ENCODE measurements at regions not wholly inside any gene's neighbourhood (a gene's known extent, or its start where the extent isn't known, plus 50 kb on each side); places are given as distances from the start of the nearest gene placed in this dataset.

DNA sequence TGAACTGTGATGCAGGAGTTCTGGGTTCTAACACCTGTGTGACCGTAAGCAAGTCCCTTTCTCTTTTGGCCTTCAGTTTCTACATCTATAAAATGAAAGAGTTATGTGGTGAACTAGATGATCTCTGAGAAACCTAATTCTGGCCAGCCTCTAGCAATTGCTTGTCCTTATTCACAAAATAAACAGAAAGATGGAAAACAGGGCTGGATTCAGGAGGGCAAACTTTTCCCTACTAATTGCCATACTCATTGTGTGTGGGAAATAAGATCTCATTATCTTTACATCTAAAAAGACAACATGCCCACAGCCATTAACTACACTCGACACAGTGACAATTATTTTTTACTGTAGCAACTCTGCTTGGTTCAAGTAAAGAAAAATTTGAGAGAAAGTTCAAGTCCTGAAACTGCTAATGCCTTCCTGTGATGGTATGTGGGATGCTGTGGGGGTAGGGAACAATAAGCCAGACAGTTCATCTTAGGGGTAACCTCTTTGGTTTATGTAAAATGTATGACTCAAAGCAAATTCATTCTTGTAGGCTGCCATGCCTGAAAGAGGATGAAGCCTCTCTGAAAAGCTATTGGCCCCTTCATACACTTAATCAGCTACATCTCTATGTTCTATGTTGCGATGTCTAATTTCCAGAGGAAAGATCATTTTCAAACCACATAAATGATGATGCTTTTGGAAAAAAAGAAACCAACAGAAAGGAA, 177.6 kb upstream of the BCL6 start:
- BruUV-seq (replicated peaks), result no TSS peak
- Mint-ChIP-seq H3K27me3 (ENCODE audit: insufficient read depth, unreplicated experiment) (no peaks in the 10 kb centered on the region), H3K4me1 (ENCODE audit: low read depth, unreplicated experiment) (no peaks in the 10 kb centered on the region), H3K4me3 (ENCODE audit: unreplicated experiment) (no peak overlapping the region), H3K9me3 (ENCODE audit: unreplicated experiment) (no peaks in the 10 kb centered on the region), H3K27ac (ENCODE audit: unreplicated experiment) (no peak overlapping the region), H3K36me3 (ENCODE audit: insufficient read depth, unreplicated experiment) (no peaks in the 10 kb centered on the region)
- H3K36me3 ChIP-seq (ENCODE audit: control insufficient read depth, insufficient read depth, low read length), result no peaks in the 10 kb centered on the region; the same call in 1 of the 2 replicates
- intact Hi-C loops (cut with micrococcal nuclease; ENCODE audit: unreplicated experiment), result no loop called here
- CTCF ChIA-PET, result no interaction called here
- no peak for DNase-seq
- H3K9me3 ChIP-seq, result no peaks in the 10 kb centered on the region; the same call in 1 of the 2 replicates
- POLR2A ChIA-PET, result no interaction called here
- no peaks in the 10 kb centered on the region for H3K27me3 ChIP-seq (replicated peaks; ENCODE audit: control insufficient read depth, insufficient read depth, low read length)
- no peak overlapping the region for H3K4me3 ChIP-seq (ENCODE audit: low read depth, low read length)
- H3K4me1 ChIP-seq, result no peaks in the 10 kb centered on the region
- TF ChIP-seq, protein P1, sequence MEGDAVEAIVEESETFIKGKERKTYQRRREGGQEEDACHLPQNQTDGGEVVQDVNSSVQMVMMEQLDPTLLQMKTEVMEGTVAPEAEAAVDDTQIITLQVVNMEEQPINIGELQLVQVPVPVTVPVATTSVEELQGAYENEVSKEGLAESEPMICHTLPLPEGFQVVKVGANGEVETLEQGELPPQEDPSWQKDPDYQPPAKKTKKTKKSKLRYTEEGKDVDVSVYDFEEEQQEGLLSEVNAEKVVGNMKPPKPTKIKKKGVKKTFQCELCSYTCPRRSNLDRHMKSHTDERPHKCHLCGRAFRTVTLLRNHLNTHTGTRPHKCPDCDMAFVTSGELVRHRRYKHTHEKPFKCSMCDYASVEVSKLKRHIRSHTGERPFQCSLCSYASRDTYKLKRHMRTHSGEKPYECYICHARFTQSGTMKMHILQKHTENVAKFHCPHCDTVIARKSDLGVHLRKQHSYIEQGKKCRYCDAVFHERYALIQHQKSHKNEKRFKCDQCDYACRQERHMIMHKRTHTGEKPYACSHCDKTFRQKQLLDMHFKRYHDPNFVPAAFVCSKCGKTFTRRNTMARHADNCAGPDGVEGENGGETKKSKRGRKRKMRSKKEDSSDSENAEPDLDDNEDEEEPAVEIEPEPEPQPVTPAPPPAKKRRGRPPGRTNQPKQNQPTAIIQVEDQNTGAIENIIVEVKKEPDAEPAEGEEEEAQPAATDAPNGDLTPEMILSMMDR (IDR thresholded peaks at IDR 0.05; ENCODE audit: insufficient read depth in 1 of 2, low read depth in 1 of 2, low read length in 1 of 2, severe bottlenecking in 1 of 2, unreplicated experiment in 1 of 2), result no peak

GRCh38 chr3:187924651-187925050, 179.4 kb upstream of the BCL6 start:
- intact Hi-C loops (cut with micrococcal nuclease; ENCODE audit: unreplicated experiment), result no loop called here
- Histone ChIP-seq H3K27me3 (replicated peaks; ENCODE audit: control insufficient read depth, insufficient read depth, low read length) (no peaks in the 10 kb centered on the region), H3K4me1 (no peaks in the 10 kb centered on the region), H3K9me3 (no peaks in the 10 kb centered on the region; the same call in 1 of the 2 replicates), H3K36me3 (ENCODE audit: control insufficient read depth, insufficient read depth, low read length) (no peaks in the 10 kb centered on the region; the same call in 1 of the 2 replicates), H3K4me3 (ENCODE audit: low read depth, low read length) (no peak overlapping the region)
- Mint-ChIP-seq H3K4me3 (ENCODE audit: unreplicated experiment) (no peak overlapping the region), H3K27ac (ENCODE audit: unreplicated experiment) (no peak overlapping the region), H3K27me3 (ENCODE audit: insufficient read depth, unreplicated experiment) (no peaks in the 10 kb centered on the region), H3K36me3 (ENCODE audit: insufficient read depth, unreplicated experiment) (no peaks in the 10 kb centered on the region), H3K4me1 (ENCODE audit: low read depth, unreplicated experiment) (no peaks in the 10 kb centered on the region), H3K9me3 (ENCODE audit: unreplicated experiment) (no peaks in the 10 kb centered on the region)
- ChIA-PET CTCF (no interaction called here), POLR2A (no interaction called here)
- BruUV-seq (replicated peaks), result no TSS peak
- TF ChIP-seq, protein P1 (IDR thresholded peaks at IDR 0.05; ENCODE audit: insufficient read depth in 1 of 2, low read depth in 1 of 2, low read length in 1 of 2, severe bottlenecking in 1 of 2, unreplicated experiment in 1 of 2), result no peak
- no peak for DNase-seq

DNA sequence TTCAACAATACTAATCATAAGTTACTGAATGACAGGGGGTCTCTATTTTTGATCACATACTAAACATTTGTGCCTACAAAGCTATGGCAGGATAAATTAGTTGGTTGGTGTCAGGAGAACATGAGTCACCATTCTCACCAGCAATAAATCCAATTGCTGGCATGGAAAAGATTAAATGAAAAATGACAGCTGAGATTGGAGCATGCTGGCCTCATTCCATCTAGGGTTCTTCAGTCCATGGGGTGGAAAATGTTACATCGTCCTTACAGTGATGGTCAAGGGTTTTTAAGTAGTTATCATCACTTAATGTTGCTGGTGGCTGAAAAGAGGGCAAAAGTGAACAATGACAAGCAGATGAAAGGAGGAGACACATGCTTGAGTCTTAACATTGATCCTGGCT, 180.1 kb upstream of the BCL6 start:
- no peak for DNase-seq
- H3K4me3 ChIP-seq (ENCODE audit: low read depth, low read length), result no peak overlapping the region
- H3K27me3 ChIP-seq (replicated peaks; ENCODE audit: control insufficient read depth, insufficient read depth, low read length), result no peaks in the 10 kb centered on the region
- Mint-ChIP-seq H3K36me3 (ENCODE audit: insufficient read depth, unreplicated experiment) (no peaks in the 10 kb centered on the region), H3K27ac (ENCODE audit: unreplicated experiment) (no peak overlapping the region), H3K27me3 (ENCODE audit: insufficient read depth, unreplicated experiment) (no peaks in the 10 kb centered on the region), H3K9me3 (ENCODE audit: unreplicated experiment) (no peaks in the 10 kb centered on the region), H3K4me3 (ENCODE audit: unreplicated experiment) (no peak overlapping the region), H3K4me1 (ENCODE audit: low read depth, unreplicated experiment) (no peaks in the 10 kb centered on the region)
- ChIA-PET CTCF (no interaction called here), POLR2A (no interaction called here)
- H3K9me3 ChIP-seq, result no peaks in the 10 kb centered on the region; the same call in 1 of the 2 replicates
- H3K36me3 ChIP-seq (ENCODE audit: control insufficient read depth, insufficient read depth, low read length), result no peaks in the 10 kb centered on the region; the same call in 1 of the 2 replicates
- no peaks in the 10 kb centered on the region for H3K4me1 ChIP-seq
- intact Hi-C loops (cut with micrococcal nuclease; ENCODE audit: unreplicated experiment), result no loop called here
- no TSS peak for BruUV-seq (replicated peaks)
- TF ChIP-seq, protein P1 (IDR thresholded peaks at IDR 0.05; ENCODE audit: insufficient read depth in 1 of 2, low read depth in 1 of 2, low read length in 1 of 2, severe bottlenecking in 1 of 2, unreplicated experiment in 1 of 2), result no peak

Data from Caco-2 (cell line).